Lung (tissue), 11 donors: ENCODE measurements at regions not wholly inside any gene's neighbourhood (a gene's known extent, or its start where the extent isn't known, plus 50 kb on each side); places are given as distances from the start of the nearest gene placed in this dataset.

ENCODE experiments used
- ATAC-seq: fragments of 200-7000 bp; cut with Tn5 transposase; one replicate; pipeline ENCODE4 v1.9.1; 2020; ENCODE audit warnings: moderate number of reproducible peaks; ENCODE audit not compliant: insufficient read depth, low FRiP score
- DNase-seq, 3 donors: peaks; one replicate each; pipeline ENCODE4 v3.0.0-alpha.2; 2013 to 2017
- H3K27ac ChIP-seq, 2 donors: one replicate each; pipeline ENCODE4 v1.5.1; 2013; ENCODE audit warnings: mild to moderate bottlenecking in 2 of 2, moderate library complexity in 2 of 2, control low read depth in 1 of 2, inconsistent platforms in 1 of 2, low read depth in 1 of 2, low read length in 1 of 2
- H3K27me3 ChIP-seq, 3 donors: one replicate each; pipeline ENCODE4 v1.5.1; 2013; ENCODE audit warnings: low read length in 2 of 3; ENCODE audit not compliant: control insufficient read depth in 3 of 3, insufficient read depth in 3 of 3
- H3K36me3 ChIP-seq, 4 donors: one replicate each; pipeline ENCODE4 v1.5.1; 2013; ENCODE audit warnings: low read length in 4 of 4, mild to moderate bottlenecking in 1 of 4, moderate library complexity in 1 of 4; ENCODE audit not compliant: control insufficient read depth in 4 of 4, insufficient read depth in 4 of 4
- H3K4me1 ChIP-seq, 5 donors: one replicate each; pipeline ENCODE4 v1.5.1; 2013; ENCODE audit warnings: low read length in 5 of 5, mild to moderate bottlenecking in 2 of 5, moderate library complexity in 1 of 5; ENCODE audit not compliant: control insufficient read depth in 5 of 5, insufficient read depth in 5 of 5
- H3K4me3 ChIP-seq: one replicate; pipeline ENCODE4 v1.5.1; 2013; ENCODE audit warnings: mild to moderate bottlenecking, control low read depth, moderate library complexity
- H3K9ac ChIP-seq, 2 donors: one replicate each; pipeline ENCODE4 v1.5.1; 2013; ENCODE audit warnings: low read length in 2 of 2, control low read depth in 1 of 2; ENCODE audit not compliant: insufficient read depth in 1 of 2
- H3K9me3 ChIP-seq, 4 donors: one replicate each; pipeline ENCODE4 v1.5.1; 2013; ENCODE audit warnings: low read length in 3 of 4, mild to moderate bottlenecking in 1 of 4, moderate library complexity in 1 of 4; ENCODE audit not compliant: control insufficient read depth in 4 of 4, insufficient read depth in 3 of 4
- WGBS, 2 donors: extraction: QIAGEN DNeasy Blood & Tissue Kit; methylation state at CpG; one replicate each; pipeline ENCODE4 v1.1.7; 2013; 5-methylcytosine and 5-hydroxymethylcytosine counted together
- TF ChIP-seq, protein P1 (sequence below): IDR thresholded peaks from 2 replicates; pipeline ENCODE4 v1.5.1; 2012; ENCODE audit warnings: mild to moderate bottlenecking; ENCODE audit errors: control extremely low read depth, extremely low read depth
- donor health status: control.
- donor health status: control.
- donor health status: Bipolar disorder and iron deficiency.
- donor health status: healthy.
- donor health status: DM: yes; HTN: yes; CAD: no.

DNA sequence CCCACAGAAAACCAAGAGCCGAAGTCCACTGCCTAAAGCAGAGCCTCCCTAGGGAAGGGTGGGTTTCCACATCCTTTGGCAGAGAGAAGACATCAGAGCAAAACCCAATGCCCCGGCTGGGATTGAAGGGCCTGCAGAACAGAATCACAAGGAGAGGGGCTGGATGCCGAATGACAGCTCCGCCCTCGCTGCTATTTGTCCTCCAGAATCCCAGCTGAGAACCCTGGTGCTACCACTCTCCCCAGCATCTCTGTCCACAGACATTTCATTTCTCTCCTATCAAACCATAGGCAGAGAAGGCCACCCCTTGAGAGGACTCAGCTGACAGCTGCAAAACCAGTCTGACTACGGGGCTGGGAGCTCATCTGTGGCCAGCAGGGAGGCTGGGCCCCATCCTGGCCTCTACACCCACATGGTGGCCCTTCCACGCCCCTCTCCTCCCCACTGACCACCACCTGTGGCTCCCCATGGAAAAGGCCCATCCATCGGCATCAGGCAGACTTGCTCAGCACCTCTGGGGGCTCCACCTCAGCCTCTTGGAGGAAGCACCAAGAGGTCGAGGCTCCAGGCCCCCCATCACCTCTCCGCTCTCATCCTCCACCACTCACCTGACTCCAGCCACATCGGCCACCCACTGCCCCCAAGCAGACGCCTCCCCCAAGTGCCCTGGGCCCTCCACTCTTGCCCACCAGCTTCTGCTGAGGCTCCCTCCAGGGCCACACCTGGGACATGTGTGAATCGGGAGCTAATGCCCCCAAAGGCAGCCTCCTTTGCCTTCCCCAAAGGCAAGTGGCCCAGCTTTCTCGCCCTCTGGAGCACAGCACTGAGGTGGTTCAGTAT, 288.5 kb downstream of the C16orf95 start:
- TF ChIP-seq, protein P1, sequence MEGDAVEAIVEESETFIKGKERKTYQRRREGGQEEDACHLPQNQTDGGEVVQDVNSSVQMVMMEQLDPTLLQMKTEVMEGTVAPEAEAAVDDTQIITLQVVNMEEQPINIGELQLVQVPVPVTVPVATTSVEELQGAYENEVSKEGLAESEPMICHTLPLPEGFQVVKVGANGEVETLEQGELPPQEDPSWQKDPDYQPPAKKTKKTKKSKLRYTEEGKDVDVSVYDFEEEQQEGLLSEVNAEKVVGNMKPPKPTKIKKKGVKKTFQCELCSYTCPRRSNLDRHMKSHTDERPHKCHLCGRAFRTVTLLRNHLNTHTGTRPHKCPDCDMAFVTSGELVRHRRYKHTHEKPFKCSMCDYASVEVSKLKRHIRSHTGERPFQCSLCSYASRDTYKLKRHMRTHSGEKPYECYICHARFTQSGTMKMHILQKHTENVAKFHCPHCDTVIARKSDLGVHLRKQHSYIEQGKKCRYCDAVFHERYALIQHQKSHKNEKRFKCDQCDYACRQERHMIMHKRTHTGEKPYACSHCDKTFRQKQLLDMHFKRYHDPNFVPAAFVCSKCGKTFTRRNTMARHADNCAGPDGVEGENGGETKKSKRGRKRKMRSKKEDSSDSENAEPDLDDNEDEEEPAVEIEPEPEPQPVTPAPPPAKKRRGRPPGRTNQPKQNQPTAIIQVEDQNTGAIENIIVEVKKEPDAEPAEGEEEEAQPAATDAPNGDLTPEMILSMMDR = no peak
- H3K9ac ChIP-seq = no peak overlapping the region
- no peak for DNase-seq
- H3K4me3 ChIP-seq = no peak overlapping the region
- H3K27me3 ChIP-seq = peaks cover 0 to 3% (median 3%) of the 10 kb centered on the region in 3 donors
- H3K9me3 ChIP-seq = peaks cover 0 to 2% (median 0%) of the 10 kb centered on the region in 4 donors
- H3K36me3 ChIP-seq = no peaks in the 10 kb centered on the region
- peaks cover 0 to 2% (median 0%) of the 10 kb centered on the region in 5 donors for H3K4me1 ChIP-seq
- ATAC-seq = no peak
- 86 to 91% methylated on average over 14 of the region's 14 CpGs for WGBS, 2 donors
- no peak overlapping the region for H3K27ac ChIP-seq

DNA sequence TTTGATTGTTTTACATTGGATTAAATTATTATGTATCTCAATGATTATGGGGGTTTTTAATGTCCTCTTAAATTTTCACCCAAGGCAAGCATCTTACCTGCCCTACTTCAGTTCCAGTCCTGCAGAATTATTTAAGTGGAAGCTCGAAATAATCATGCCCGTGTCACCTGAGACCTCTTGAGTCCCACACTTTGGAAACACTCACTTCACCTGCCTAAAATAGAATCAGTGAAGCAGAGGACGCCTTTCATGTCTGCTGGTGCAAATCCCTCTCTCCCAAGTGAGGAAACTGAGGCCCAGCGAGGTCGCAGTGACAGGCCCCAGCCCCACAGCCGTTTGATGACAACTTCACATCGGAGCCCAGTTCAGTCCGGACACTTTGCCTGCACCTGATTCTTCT, 284.6 kb downstream of the C16orf95 start:
- Histone ChIP-seq H3K9ac (no peak overlapping the region), H3K4me1 (peaks cover 0 to 6% (median 0%) of the 10 kb centered on the region in 5 donors), H3K27me3 (peaks cover 0 to 3% (median 0%) of the 10 kb centered on the region in 3 donors), H3K4me3 (no peak overlapping the region), H3K9me3 (peaks cover 0 to 4% (median 0%) of the 10 kb centered on the region in 4 donors), H3K27ac (no peak overlapping the region), H3K36me3 (no peaks in the 10 kb centered on the region)
- DNase-seq (peak in 1 of 3 donors; percentile 46), ATAC-seq (no peak)
- TF ChIP-seq, protein P1 = no peak
- WGBS, 2 donors = 59 to 81% methylated on average over 8 of the region's 8 CpGs

DNA sequence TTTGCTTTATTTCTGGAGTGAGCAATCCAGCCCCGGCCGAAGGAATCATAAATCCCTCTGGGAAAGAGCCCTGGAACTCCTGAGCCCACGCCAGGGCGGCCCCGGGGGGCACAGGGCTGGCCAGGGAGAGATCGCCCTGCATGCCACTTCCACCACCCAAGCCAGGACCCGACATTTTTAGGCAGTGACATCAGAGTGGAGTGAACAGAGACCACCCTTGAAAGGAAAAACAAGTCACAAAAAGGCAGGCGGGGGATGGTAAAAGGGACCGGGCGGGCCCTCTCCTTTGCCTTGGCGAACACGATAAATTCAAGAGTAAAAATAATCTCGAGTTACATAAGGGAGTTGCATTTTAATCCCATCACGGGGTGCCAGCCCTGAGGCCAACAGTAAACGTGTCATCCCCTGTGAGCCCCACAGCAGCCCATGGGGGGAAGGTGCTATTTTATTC, 284.1 kb downstream of the C16orf95 start:
- Histone ChIP-seq H3K27ac (no peak overlapping the region), H3K27me3 (peaks cover 0 to 3% (median 0%) of the 10 kb centered on the region in 3 donors), H3K9me3 (peaks cover 0 to 4% (median 0%) of the 10 kb centered on the region in 4 donors), H3K36me3 (no peaks in the 10 kb centered on the region), H3K4me1 (peaks cover 0 to 6% (median 0%) of the 10 kb centered on the region in 5 donors), H3K9ac (no peak overlapping the region), H3K4me3 (no peak overlapping the region)
- TF ChIP-seq, protein P1 = no peak
- 73 to 90% methylated on average over 15 of the region's 15 CpGs for WGBS, 2 donors
- ATAC-seq (no peak), DNase-seq (no peak)
